ENCODE measurements at regions not wholly inside any gene's neighbourhood (a gene's known extent, or its start where the extent isn't known, plus 50 kb on each side); places are given as distances from the start of the nearest gene placed in this dataset.

- no peaks in the 10 kb centered on the region for H3K9me3 ChIP-seq (ENCODE audit: insufficient read depth, low read length)
- DNase-seq (ENCODE audit: low read depth, low spot score): no peak
- no peaks in the 10 kb centered on the region for H3K27me3 ChIP-seq (ENCODE audit: insufficient read depth, insufficient read length)
- no peak overlapping the region for H3K4me3 ChIP-seq (ENCODE audit: insufficient read length, low read depth)
- no peak overlapping the region for H3K9ac ChIP-seq (ENCODE audit: insufficient read length, low read depth)
- H3K4me1 ChIP-seq (ENCODE audit: insufficient read depth, insufficient read length): no peaks in the 10 kb centered on the region
- H3K36me3 ChIP-seq (ENCODE audit: insufficient read depth, insufficient read length, low read length): no peaks in the 10 kb centered on the region
- no peak for TF ChIP-seq SUZ12 (IDR thresholded peaks at IDR 0.05; ENCODE audit: extremely low read depth, insufficient read depth, insufficient read length)
Observed at GRCh38 chrX:38973322-38973721, 172.1 kb downstream of the MID1IP1 start.

- H3K36me3 ChIP-seq (ENCODE audit: insufficient read depth, insufficient read length, low read length): no peaks in the 10 kb centered on the region
- no peak overlapping the region for H3K4me3 ChIP-seq (ENCODE audit: insufficient read length, low read depth)
- DNase-seq (ENCODE audit: low read depth, low spot score): no peak
- no peaks in the 10 kb centered on the region for H3K4me1 ChIP-seq (ENCODE audit: insufficient read depth, insufficient read length)
- no peak for TF ChIP-seq SUZ12 (IDR thresholded peaks at IDR 0.05; ENCODE audit: extremely low read depth, insufficient read depth, insufficient read length)
- H3K27me3 ChIP-seq (ENCODE audit: insufficient read depth, insufficient read length): no peaks in the 10 kb centered on the region
- no peak overlapping the region for H3K9ac ChIP-seq (ENCODE audit: insufficient read length, low read depth)
- no peaks in the 10 kb centered on the region for H3K9me3 ChIP-seq (ENCODE audit: insufficient read depth, low read length)
Observed at GRCh38 chrX:38974542-38974941, 173.3 kb downstream of the MID1IP1 start.

- TF ChIP-seq SUZ12 (IDR thresholded peaks at IDR 0.05; ENCODE audit: extremely low read depth, insufficient read depth, insufficient read length) (no peak), YY1 (IDR thresholded peaks at IDR 0.05; ENCODE audit: insufficient read depth, insufficient read length) (no peak), ZNF274 (IDR thresholded peaks at IDR 0.05; ENCODE audit: low read depth, low read length) (no peak)
- no peaks in the 10 kb centered on the region for H3K36me3 ChIP-seq (ENCODE audit: insufficient read depth, insufficient read length, low read length)
- H3K27me3 ChIP-seq (ENCODE audit: insufficient read depth, insufficient read length): no peaks in the 10 kb centered on the region
- H3K4me3 ChIP-seq (ENCODE audit: insufficient read length, low read depth): no peak overlapping the region
- H3K4me1 ChIP-seq (ENCODE audit: insufficient read depth, insufficient read length): no peaks in the 10 kb centered on the region
- no peak overlapping the region for H3K9ac ChIP-seq (ENCODE audit: insufficient read length, low read depth)
- no peak for DNase-seq (ENCODE audit: low read depth, low spot score)
- no peaks in the 10 kb centered on the region for H3K9me3 ChIP-seq (ENCODE audit: insufficient read depth, low read length)
Observed at GRCh38 chrX:38975368-38975942, 174.2 kb downstream of the MID1IP1 start.

- Histone ChIP-seq H3K36me3 (ENCODE audit: insufficient read depth, insufficient read length, low read length) (no peaks in the 10 kb centered on the region), H3K9me3 (ENCODE audit: insufficient read depth, low read length) (no peaks in the 10 kb centered on the region), H3K27me3 (ENCODE audit: insufficient read depth, insufficient read length) (no peaks in the 10 kb centered on the region), H3K9ac (ENCODE audit: insufficient read length, low read depth) (no peak overlapping the region), H3K4me1 (ENCODE audit: insufficient read depth, insufficient read length) (no peaks in the 10 kb centered on the region), H3K4me3 (ENCODE audit: insufficient read length, low read depth) (no peak overlapping the region)
- TF ChIP-seq YY1 (IDR thresholded peaks at IDR 0.05; ENCODE audit: insufficient read depth, insufficient read length) (no peak), ZNF274 (IDR thresholded peaks at IDR 0.05; ENCODE audit: low read depth, low read length) (no peak)
- no peak for DNase-seq (ENCODE audit: low read depth, low spot score)
Observed at GRCh38 chrX:38982370-38982769, 181.1 kb downstream of the MID1IP1 start.

GRCh38 chrX:38982843-38983242, 181.6 kb downstream of the MID1IP1 start:
- H3K36me3 ChIP-seq (ENCODE audit: insufficient read depth, insufficient read length, low read length): no peaks in the 10 kb centered on the region
- H3K9ac ChIP-seq (ENCODE audit: insufficient read length, low read depth): no peak overlapping the region
- H3K9me3 ChIP-seq (ENCODE audit: insufficient read depth, low read length): no peaks in the 10 kb centered on the region
- no peaks in the 10 kb centered on the region for H3K27me3 ChIP-seq (ENCODE audit: insufficient read depth, insufficient read length)
- no peaks in the 10 kb centered on the region for H3K4me1 ChIP-seq (ENCODE audit: insufficient read depth, insufficient read length)
- no peak for DNase-seq (ENCODE audit: low read depth, low spot score)
- no peak for TF ChIP-seq ZNF274 (IDR thresholded peaks at IDR 0.05; ENCODE audit: low read depth, low read length)
- TF ChIP-seq SUZ12 (IDR thresholded peaks at IDR 0.05; ENCODE audit: extremely low read depth, insufficient read depth, insufficient read length): no peak
- TF ChIP-seq YY1 (IDR thresholded peaks at IDR 0.05; ENCODE audit: insufficient read depth, insufficient read length): no peak
- H3K4me3 ChIP-seq (ENCODE audit: insufficient read length, low read depth): no peak overlapping the region

GRCh38 chrX:38985375-38985774, 184.1 kb downstream of the MID1IP1 start:
- DNase-seq (ENCODE audit: low read depth, low spot score): no peak
- no peak overlapping the region for H3K9ac ChIP-seq (ENCODE audit: insufficient read length, low read depth)
- TF ChIP-seq SUZ12 (IDR thresholded peaks at IDR 0.05; ENCODE audit: extremely low read depth, insufficient read depth, insufficient read length): no peak
- TF ChIP-seq ZNF274 (IDR thresholded peaks at IDR 0.05; ENCODE audit: low read depth, low read length): no peak
- TF ChIP-seq YY1 (IDR thresholded peaks at IDR 0.05; ENCODE audit: insufficient read depth, insufficient read length): no peak
- no peaks in the 10 kb centered on the region for H3K4me1 ChIP-seq (ENCODE audit: insufficient read depth, insufficient read length)
- no peaks in the 10 kb centered on the region for H3K36me3 ChIP-seq (ENCODE audit: insufficient read depth, insufficient read length, low read length)
- no peaks in the 10 kb centered on the region for H3K9me3 ChIP-seq (ENCODE audit: insufficient read depth, low read length)
- H3K27me3 ChIP-seq (ENCODE audit: insufficient read depth, insufficient read length): no peaks in the 10 kb centered on the region
- no peak overlapping the region for H3K4me3 ChIP-seq (ENCODE audit: insufficient read length, low read depth)

GRCh38 chrX:38985945-38986344, 184.7 kb downstream of the MID1IP1 start:
- Histone ChIP-seq H3K4me3 (ENCODE audit: insufficient read length, low read depth) (no peak overlapping the region), H3K27me3 (ENCODE audit: insufficient read depth, insufficient read length) (no peaks in the 10 kb centered on the region), H3K4me1 (ENCODE audit: insufficient read depth, insufficient read length) (no peaks in the 10 kb centered on the region), H3K9me3 (ENCODE audit: insufficient read depth, low read length) (no peaks in the 10 kb centered on the region), H3K9ac (ENCODE audit: insufficient read length, low read depth) (no peak overlapping the region), H3K36me3 (ENCODE audit: insufficient read depth, insufficient read length, low read length) (no peaks in the 10 kb centered on the region)
- TF ChIP-seq ZNF274 (IDR thresholded peaks at IDR 0.05; ENCODE audit: low read depth, low read length) (no peak), YY1 (IDR thresholded peaks at IDR 0.05; ENCODE audit: insufficient read depth, insufficient read length) (no peak), SUZ12 (IDR thresholded peaks at IDR 0.05; ENCODE audit: extremely low read depth, insufficient read depth, insufficient read length) (no peak)
- DNase-seq (ENCODE audit: low read depth, low spot score): no peak

GRCh38 chrX:38986586-38986985, 185.3 kb downstream of the MID1IP1 start:
- no peak for DNase-seq (ENCODE audit: low read depth, low spot score)
- Histone ChIP-seq H3K27me3 (ENCODE audit: insufficient read depth, insufficient read length) (no peaks in the 10 kb centered on the region), H3K4me1 (ENCODE audit: insufficient read depth, insufficient read length) (no peaks in the 10 kb centered on the region), H3K4me3 (ENCODE audit: insufficient read length, low read depth) (no peak overlapping the region), H3K9ac (ENCODE audit: insufficient read length, low read depth) (no peak overlapping the region), H3K9me3 (ENCODE audit: insufficient read depth, low read length) (no peaks in the 10 kb centered on the region), H3K36me3 (ENCODE audit: insufficient read depth, insufficient read length, low read length) (no peaks in the 10 kb centered on the region)
- TF ChIP-seq SUZ12 (IDR thresholded peaks at IDR 0.05; ENCODE audit: extremely low read depth, insufficient read depth, insufficient read length) (no peak), YY1 (IDR thresholded peaks at IDR 0.05; ENCODE audit: insufficient read depth, insufficient read length) (no peak), ZNF274 (IDR thresholded peaks at IDR 0.05; ENCODE audit: low read depth, low read length) (no peak)

All from NT2/D1 (cell line).